ENCODE measurements at regions not wholly inside any gene's neighbourhood (a gene's known extent, or its start where the extent isn't known, plus 50 kb on each side); places are given as distances from the start of the nearest gene placed in this dataset.

DNA sequence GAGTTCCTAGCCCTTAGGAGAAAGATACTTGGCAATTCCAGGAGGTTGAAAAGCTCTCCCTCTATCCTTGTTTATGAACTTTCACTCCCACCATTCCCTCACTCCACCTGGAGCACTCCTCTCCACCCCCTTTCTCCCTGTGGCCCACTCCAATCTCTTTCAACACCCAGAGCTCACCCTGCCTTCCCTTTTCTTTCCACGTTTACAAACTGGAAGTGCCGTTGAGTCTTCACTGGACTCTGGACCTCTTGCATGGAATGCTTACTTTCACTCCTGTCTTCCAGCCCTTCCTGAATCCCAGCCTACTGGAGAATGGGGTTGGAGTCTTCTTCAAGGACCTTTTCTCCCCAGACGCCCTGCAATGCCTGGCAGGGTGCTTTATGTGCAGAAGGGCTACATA is 198.5 kb downstream of the RHOU start:
- no peak overlapping the region for H3K4me3 ChIP-seq (replicated peaks; ENCODE audit: low read depth, low read length)
- no peak for DNase-seq (ENCODE audit: extremely low read depth, low read depth)
- TF ChIP-seq, protein P1, sequence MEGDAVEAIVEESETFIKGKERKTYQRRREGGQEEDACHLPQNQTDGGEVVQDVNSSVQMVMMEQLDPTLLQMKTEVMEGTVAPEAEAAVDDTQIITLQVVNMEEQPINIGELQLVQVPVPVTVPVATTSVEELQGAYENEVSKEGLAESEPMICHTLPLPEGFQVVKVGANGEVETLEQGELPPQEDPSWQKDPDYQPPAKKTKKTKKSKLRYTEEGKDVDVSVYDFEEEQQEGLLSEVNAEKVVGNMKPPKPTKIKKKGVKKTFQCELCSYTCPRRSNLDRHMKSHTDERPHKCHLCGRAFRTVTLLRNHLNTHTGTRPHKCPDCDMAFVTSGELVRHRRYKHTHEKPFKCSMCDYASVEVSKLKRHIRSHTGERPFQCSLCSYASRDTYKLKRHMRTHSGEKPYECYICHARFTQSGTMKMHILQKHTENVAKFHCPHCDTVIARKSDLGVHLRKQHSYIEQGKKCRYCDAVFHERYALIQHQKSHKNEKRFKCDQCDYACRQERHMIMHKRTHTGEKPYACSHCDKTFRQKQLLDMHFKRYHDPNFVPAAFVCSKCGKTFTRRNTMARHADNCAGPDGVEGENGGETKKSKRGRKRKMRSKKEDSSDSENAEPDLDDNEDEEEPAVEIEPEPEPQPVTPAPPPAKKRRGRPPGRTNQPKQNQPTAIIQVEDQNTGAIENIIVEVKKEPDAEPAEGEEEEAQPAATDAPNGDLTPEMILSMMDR (IDR thresholded peaks at IDR 0.05; ENCODE audit: low read depth, low read length, missing control alignments), result no peak

DNA sequence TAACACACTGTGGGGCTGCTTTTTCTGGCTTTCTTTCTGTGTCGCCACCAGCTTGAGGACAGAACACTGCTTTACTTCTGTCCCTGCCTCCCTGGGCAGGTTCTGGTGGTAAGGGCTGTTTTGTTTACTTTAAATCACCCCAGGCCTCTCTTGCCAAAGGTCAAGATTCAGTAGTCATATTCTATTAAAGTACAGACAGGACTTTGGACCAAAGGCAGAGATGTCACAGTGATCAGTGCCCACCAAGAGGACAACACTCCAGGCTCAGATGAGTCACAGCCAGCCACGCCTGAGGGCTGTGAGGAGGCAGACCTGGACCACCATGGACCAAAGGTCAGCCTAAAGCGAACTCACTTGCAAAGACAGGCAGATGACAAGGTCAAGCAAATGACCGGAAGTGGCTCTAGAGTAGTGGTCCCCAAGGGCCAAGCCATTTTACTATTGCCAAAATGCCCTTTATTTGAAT is 200.0 kb downstream of the RHOU start:
- no peak for DNase-seq (ENCODE audit: extremely low read depth, low read depth)
- TF ChIP-seq, protein P1 (IDR thresholded peaks at IDR 0.05; ENCODE audit: low read depth, low read length, missing control alignments), result no peak
- no peak overlapping the region for H3K4me3 ChIP-seq (replicated peaks; ENCODE audit: low read depth, low read length)

DNA sequence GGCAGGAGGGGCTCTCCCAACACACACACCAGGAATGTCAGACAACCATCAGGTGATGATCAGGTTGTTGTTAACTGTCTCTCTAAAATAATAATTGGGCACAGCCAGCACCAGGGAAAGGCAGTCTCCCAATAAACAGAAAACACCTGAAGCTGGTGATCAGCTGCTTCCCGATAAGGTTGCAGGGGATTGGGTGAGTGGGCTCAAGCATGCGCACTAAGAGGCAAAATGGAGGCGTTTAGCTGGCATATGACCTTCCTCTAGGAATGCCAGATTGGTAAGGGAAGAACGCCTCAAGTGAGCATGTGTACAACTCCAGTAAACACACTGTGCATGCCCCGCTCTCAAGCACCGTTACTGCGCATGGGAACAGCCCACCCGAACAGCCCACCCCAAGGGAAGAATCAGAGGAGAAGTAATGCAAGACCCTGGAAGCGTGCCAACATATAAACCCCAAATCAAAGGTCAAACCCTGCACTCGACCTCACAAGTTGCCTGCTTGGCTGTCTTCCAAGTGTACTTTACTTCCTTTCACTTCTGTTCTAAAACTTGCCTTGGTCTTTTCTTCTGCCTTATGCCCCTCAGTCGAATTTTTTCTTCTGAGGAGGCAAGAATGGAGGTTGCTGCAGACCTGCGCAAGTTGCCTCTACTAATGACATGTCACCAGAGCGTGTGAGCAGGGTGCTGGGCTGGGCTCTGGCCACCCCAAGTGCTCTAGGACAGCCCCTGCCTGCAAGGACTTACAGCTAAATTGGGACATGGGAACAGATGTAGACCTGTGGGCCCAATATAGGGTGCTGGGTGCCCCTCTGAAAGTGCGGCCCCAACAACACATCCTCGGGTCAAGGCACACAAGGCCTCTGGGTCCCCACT is 200.8 kb downstream of the RHOU start:
- no peak for DNase-seq (ENCODE audit: extremely low read depth, low read depth)
- TF ChIP-seq, protein P1 (IDR thresholded peaks at IDR 0.05; ENCODE audit: low read depth, low read length, missing control alignments), result no peak
- H3K4me3 ChIP-seq (replicated peaks; ENCODE audit: low read depth, low read length), result no peak overlapping the region

DNA sequence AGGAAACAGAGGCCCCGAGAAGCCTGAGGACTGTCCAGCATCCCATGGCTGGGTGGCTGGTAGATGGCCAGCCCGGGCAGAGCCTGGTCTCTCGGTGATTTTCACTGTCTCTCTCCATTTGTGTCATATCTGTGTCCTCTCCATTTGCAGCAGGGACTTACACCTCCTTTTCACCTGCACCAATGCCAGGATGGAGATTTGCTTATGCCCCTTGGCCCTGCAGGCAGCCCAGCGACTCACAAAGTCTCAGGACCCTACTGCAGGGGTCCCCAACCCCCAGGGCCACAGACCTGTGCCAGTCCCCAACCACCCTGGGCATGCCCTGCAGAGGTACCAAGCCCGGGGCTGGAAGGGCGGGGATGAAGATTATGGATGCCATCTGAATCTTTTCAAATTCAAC is 201.6 kb downstream of the RHOU start:
- TF ChIP-seq, protein P1 (IDR thresholded peaks at IDR 0.05; ENCODE audit: low read depth, low read length, missing control alignments), result no peak
- H3K4me3 ChIP-seq (replicated peaks; ENCODE audit: low read depth, low read length), result no peak overlapping the region
- DNase-seq (ENCODE audit: extremely low read depth, low read depth), result no peak

DNA sequence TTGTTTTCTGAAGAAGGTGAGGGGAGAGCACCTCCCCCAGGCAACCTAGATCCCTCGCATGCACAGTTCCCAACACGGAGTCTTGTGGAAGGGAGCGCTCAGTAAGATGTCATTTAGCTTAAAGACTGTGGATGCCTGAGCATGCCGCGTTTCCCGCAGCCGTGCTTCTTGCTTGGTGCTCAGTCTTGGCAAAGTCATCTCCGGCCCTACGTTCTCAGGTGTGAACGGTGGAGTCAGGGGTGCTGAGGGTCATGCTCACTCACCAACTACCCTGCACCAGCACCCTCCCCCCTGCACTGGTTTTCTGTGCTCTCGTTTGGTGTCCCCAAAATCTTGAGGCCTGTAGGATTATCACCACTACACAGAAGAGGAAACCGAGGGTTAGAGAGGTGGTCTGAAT is 202.1 kb downstream of the RHOU start:
- DNase-seq (ENCODE audit: extremely low read depth, low read depth), result no peak
- TF ChIP-seq, protein P1 (IDR thresholded peaks at IDR 0.05; ENCODE audit: low read depth, low read length, missing control alignments), result no peak
- no peak overlapping the region for H3K4me3 ChIP-seq (replicated peaks; ENCODE audit: low read depth, low read length)

DNA sequence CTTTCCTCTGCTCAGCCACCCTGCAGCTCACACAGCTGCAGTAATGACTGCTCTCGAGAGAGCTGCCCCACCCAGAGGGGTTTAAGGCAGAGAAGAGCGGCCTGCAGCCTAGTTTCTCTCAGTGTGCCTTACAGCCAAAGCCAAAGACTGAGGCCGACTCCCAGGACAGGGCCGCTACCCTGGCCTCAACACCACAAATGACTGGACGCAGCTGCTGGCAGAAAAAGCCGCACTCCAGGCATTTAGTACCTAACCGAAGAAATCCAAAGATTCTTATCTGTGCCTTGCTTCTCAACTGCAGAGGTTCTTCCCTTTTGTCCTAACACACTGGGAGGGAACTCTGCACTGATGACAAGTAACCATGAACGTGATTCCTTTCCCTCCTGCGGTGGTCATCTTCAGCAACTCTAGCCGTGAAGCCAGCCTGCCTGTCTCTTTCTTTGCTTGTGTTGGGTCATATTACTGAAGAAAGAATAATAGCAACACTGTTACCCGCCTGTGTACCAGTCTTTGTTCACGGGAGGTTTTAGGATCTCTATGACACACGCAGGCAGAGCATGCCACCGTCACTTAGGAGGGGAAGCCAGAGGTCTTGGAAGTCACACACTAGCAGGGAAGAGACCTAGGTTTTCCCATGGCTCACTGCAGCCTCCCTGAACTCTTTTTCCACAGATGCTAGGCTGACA is 202.7 kb downstream of the RHOU start:
- no peak overlapping the region for H3K4me3 ChIP-seq (replicated peaks; ENCODE audit: low read depth, low read length)
- no peak for DNase-seq (ENCODE audit: extremely low read depth, low read depth)
- TF ChIP-seq, protein P1 (IDR thresholded peaks at IDR 0.05; ENCODE audit: low read depth, low read length, missing control alignments), result no peak

Data from HFF-Myc (cell line).